Lung (tissue), 11 donors: ENCODE measurements at regions not wholly inside any gene's neighbourhood (a gene's known extent, or its start where the extent isn't known, plus 50 kb on each side); places are given as distances from the start of the nearest gene placed in this dataset.

Source experiments
- ATAC-seq: fragments of 200-7000 bp; cut with Tn5 transposase; one replicate; pipeline ENCODE4 v1.9.1; 2020; ENCODE audit warnings: moderate number of reproducible peaks; ENCODE audit not compliant: insufficient read depth, low FRiP score
- DNase-seq, 3 donors: peaks; one replicate each; pipeline ENCODE4 v3.0.0-alpha.2; 2013 to 2017
- H3K27ac ChIP-seq, 2 donors: one replicate each; pipeline ENCODE4 v1.5.1; 2013; ENCODE audit warnings: mild to moderate bottlenecking in 2 of 2, moderate library complexity in 2 of 2, control low read depth in 1 of 2, inconsistent platforms in 1 of 2, low read depth in 1 of 2, low read length in 1 of 2
- H3K27me3 ChIP-seq, 3 donors: one replicate each; pipeline ENCODE4 v1.5.1; 2013; ENCODE audit warnings: low read length in 2 of 3; ENCODE audit not compliant: control insufficient read depth in 3 of 3, insufficient read depth in 3 of 3
- H3K36me3 ChIP-seq, 4 donors: one replicate each; pipeline ENCODE4 v1.5.1; 2013; ENCODE audit warnings: low read length in 4 of 4, mild to moderate bottlenecking in 1 of 4, moderate library complexity in 1 of 4; ENCODE audit not compliant: control insufficient read depth in 4 of 4, insufficient read depth in 4 of 4
- H3K4me1 ChIP-seq, 5 donors: one replicate each; pipeline ENCODE4 v1.5.1; 2013; ENCODE audit warnings: low read length in 5 of 5, mild to moderate bottlenecking in 2 of 5, moderate library complexity in 1 of 5; ENCODE audit not compliant: control insufficient read depth in 5 of 5, insufficient read depth in 5 of 5
- H3K4me3 ChIP-seq: one replicate; pipeline ENCODE4 v1.5.1; 2013; ENCODE audit warnings: mild to moderate bottlenecking, control low read depth, moderate library complexity
- H3K9ac ChIP-seq, 2 donors: one replicate each; pipeline ENCODE4 v1.5.1; 2013; ENCODE audit warnings: low read length in 2 of 2, control low read depth in 1 of 2; ENCODE audit not compliant: insufficient read depth in 1 of 2
- H3K9me3 ChIP-seq, 4 donors: one replicate each; pipeline ENCODE4 v1.5.1; 2013; ENCODE audit warnings: low read length in 3 of 4, mild to moderate bottlenecking in 1 of 4, moderate library complexity in 1 of 4; ENCODE audit not compliant: control insufficient read depth in 4 of 4, insufficient read depth in 3 of 4
- WGBS, 2 donors: extraction: QIAGEN DNeasy Blood & Tissue Kit; methylation state at CpG; one replicate each; pipeline ENCODE4 v1.1.7; 2013; 5-methylcytosine and 5-hydroxymethylcytosine counted together
- TF ChIP-seq, protein P1 (sequence below): IDR thresholded peaks from 2 replicates; pipeline ENCODE4 v1.5.1; 2012; ENCODE audit warnings: mild to moderate bottlenecking; ENCODE audit errors: control extremely low read depth, extremely low read depth
- donor health status: control.
- donor health status: control.
- donor health status: Bipolar disorder and iron deficiency.
- donor health status: healthy.
- donor health status: DM: yes; HTN: yes; CAD: no.

- no peak overlapping the region for H3K27ac ChIP-seq
- H3K36me3 ChIP-seq = no peaks in the 10 kb centered on the region
- no peak overlapping the region for H3K9ac ChIP-seq
- DNase-seq = no peak
- H3K9me3 ChIP-seq = no peaks in the 10 kb centered on the region
- no peaks in the 10 kb centered on the region for H3K27me3 ChIP-seq
- H3K4me3 ChIP-seq = no peak overlapping the region
- 56 to 67% methylated on average over 5 of the region's 5 CpGs for WGBS, 2 donors
- no peak for ATAC-seq
- TF ChIP-seq, protein P1, sequence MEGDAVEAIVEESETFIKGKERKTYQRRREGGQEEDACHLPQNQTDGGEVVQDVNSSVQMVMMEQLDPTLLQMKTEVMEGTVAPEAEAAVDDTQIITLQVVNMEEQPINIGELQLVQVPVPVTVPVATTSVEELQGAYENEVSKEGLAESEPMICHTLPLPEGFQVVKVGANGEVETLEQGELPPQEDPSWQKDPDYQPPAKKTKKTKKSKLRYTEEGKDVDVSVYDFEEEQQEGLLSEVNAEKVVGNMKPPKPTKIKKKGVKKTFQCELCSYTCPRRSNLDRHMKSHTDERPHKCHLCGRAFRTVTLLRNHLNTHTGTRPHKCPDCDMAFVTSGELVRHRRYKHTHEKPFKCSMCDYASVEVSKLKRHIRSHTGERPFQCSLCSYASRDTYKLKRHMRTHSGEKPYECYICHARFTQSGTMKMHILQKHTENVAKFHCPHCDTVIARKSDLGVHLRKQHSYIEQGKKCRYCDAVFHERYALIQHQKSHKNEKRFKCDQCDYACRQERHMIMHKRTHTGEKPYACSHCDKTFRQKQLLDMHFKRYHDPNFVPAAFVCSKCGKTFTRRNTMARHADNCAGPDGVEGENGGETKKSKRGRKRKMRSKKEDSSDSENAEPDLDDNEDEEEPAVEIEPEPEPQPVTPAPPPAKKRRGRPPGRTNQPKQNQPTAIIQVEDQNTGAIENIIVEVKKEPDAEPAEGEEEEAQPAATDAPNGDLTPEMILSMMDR = no peak
- peaks cover 0 to 3% (median 0%) of the 10 kb centered on the region in 5 donors for H3K4me1 ChIP-seq
Measured at GRCh38 chr2:21443494-21444105, 319.8 kb downstream of the TDRD15 start.

- H3K27me3 ChIP-seq = no peaks in the 10 kb centered on the region
- 80 to 88% methylated on average over 4 of the region's 4 CpGs for WGBS, 2 donors
- no peak for DNase-seq
- no peak overlapping the region for H3K4me3 ChIP-seq
- H3K4me1 ChIP-seq = peaks cover 0 to 5% (median 0%) of the 10 kb centered on the region in 5 donors
- no peak overlapping the region for H3K9ac ChIP-seq
- TF ChIP-seq, protein P1 = no peak
- no peak overlapping the region for H3K27ac ChIP-seq
- peaks cover 0 to 3% (median 0%) of the 10 kb centered on the region in 4 donors for H3K9me3 ChIP-seq
- no peak for ATAC-seq
- H3K36me3 ChIP-seq = no peaks in the 10 kb centered on the region
Measured at GRCh38 chr2:21449881-21450280, 326.1 kb downstream of the TDRD15 start.

GRCh38 chr2:21451403-21451802 lies 327.6 kb downstream of the TDRD15 start:
- Histone ChIP-seq H3K4me1 (peaks cover 0 to 5% (median 0%) of the 10 kb centered on the region in 5 donors), H3K27ac (no peak overlapping the region), H3K9me3 (peaks cover 0 to 3% (median 0%) of the 10 kb centered on the region in 4 donors), H3K27me3 (no peaks in the 10 kb centered on the region), H3K4me3 (no peak overlapping the region), H3K36me3 (no peaks in the 10 kb centered on the region), H3K9ac (no peak overlapping the region)
- TF ChIP-seq, protein P1 = no peak
- 39 to 53% methylated on average over 2 of the region's 2 CpGs for WGBS, 2 donors
- DNase-seq (no peak), ATAC-seq (no peak)

- no peaks in the 10 kb centered on the region for H3K27me3 ChIP-seq
- H3K9ac ChIP-seq = no peak overlapping the region
- no peak overlapping the region for H3K4me3 ChIP-seq
- H3K36me3 ChIP-seq = no peaks in the 10 kb centered on the region
- WGBS, 2 donors = 34 to 46% methylated on average over 5 of the region's 5 CpGs
- no peak overlapping the region for H3K27ac ChIP-seq
- peaks cover 0 to 3% (median 0%) of the 10 kb centered on the region in 4 donors for H3K9me3 ChIP-seq
- TF ChIP-seq, protein P1 = no peak
- DNase-seq (no peak), ATAC-seq (no peak)
- peaks cover 0 to 5% (median 0%) of the 10 kb centered on the region in 5 donors for H3K4me1 ChIP-seq
Measured at GRCh38 chr2:21452263-21452662, 328.5 kb downstream of the TDRD15 start.
